ENCODE measurements at regions not wholly inside any gene's neighbourhood (a gene's known extent, or its start where the extent isn't known, plus 50 kb on each side); places are given as distances from the start of the nearest gene placed in this dataset.

DNA sequence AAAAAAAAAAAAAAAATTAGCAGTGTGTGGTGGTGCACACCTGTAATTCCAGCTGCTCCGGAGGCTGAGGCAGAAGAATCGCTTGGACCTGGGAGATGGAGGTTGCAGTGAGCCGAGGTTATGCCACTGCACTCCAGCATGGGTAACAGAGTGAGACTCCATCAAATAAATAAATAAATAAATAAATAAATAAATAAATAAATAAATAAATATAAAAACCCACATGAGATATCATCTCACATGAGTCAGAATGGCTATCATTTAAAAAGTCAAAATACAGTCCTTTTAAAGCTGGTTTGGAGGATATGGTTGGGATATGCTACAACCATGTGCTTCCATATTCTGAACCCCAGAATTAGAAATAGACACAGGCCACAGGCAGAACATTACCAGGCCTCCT, 114.3 kb downstream of the WSCD1 start:
- TF ChIP-seq CTCF (IDR thresholded peaks at IDR 0.05) (no peak), CDX4 (CRISPR knock-in tag; IDR thresholded peaks at IDR 0.05; ENCODE audit: borderline replicate concordance) (no peak), PRRX2 (CRISPR knock-in tag; IDR thresholded peaks at IDR 0.05) (no peak), IRF2 (CRISPR knock-in tag; IDR thresholded peaks at IDR 0.05; ENCODE audit: borderline replicate concordance, low read depth) (no peak), NR1H2 (CRISPR knock-in tag; IDR thresholded peaks at IDR 0.05) (no peak)
- TF ChIP-seq, protein P1, sequence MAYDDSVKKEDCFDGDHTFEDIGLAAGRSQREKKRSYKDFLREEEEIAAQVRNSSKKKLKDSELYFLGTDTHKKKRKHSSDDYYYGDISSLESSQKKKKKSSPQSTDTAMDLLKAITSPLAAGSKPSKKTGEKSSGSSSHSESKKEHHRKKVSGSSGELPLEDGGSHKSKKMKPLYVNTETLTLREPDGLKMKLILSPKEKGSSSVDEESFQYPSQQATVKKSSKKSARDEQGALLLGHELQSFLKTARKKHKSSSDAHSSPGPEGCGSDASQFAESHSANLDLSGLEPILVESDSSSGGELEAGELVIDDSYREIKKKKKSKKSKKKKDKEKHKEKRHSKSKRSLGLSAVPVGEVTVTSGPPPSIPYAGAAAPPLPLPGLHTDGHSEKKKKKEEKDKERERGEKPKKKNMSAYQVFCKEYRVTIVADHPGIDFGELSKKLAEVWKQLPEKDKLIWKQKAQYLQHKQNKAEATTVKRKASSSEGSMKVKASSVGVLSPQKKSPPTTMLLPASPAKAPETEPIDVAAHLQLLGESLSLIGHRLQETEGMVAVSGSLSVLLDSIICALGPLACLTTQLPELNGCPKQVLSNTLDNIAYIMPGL (CRISPR knock-in tag; IDR thresholded peaks at IDR 0.05) = no peak
- TF ChIP-seq, protein P2, sequence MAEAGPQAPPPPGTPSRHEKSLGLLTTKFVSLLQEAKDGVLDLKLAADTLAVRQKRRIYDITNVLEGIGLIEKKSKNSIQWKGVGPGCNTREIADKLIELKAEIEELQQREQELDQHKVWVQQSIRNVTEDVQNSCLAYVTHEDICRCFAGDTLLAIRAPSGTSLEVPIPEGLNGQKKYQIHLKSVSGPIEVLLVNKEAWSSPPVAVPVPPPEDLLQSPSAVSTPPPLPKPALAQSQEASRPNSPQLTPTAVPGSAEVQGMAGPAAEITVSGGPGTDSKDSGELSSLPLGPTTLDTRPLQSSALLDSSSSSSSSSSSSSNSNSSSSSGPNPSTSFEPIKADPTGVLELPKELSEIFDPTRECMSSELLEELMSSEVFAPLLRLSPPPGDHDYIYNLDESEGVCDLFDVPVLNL (CRISPR knock-in tag; IDR thresholded peaks at IDR 0.05; ENCODE audit: borderline replicate concordance, low read depth) = no peak
